Activated T-cell treated with anti-CD3 and anti-CD28 coated beads for 48 hours (primary cell): ENCODE measurements at regions not wholly inside any gene's neighbourhood (a gene's known extent, or its start where the extent isn't known, plus 50 kb on each side); places are given as distances from the start of the nearest gene placed in this dataset.
"Not testable (repeated sequence)": the region's sequence is repeated elsewhere in the genome, so short reads cannot be mapped to it uniquely, and the experiment has no call there.

Experiments
- DNase-seq: peaks from one replicate; pipeline ENCODE4 v3.0.0-alpha.2; 2020; ENCODE audit warnings: low read depth

- DNase-seq: no peak
Measured at GRCh38 chr6:101113468-101114260, 232.5 kb upstream of the ASCC3 start.

GRCh38 chr6:101114703-101115102, 233.6 kb upstream of the ASCC3 start:
- no peak for DNase-seq

DNA sequence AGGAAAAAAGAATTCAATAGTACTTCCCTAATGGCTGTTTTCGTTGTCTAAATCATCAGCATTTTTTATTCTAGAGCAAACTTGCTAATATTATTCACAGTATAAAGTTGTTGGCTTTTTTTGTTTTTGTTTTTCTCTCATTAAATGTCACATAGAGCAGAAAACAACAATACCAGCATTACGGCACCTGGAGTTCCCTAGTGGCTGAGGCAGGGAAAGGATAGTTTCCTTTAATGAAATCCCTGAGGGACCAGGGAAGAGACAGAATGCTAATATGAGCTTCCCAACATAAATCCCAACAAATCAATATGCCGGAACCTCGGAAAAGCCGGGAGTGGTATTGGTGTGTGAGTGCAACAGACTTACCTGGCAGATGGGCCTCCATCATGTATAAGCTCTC, 235.2 kb upstream of the ASCC3 start:
- no peak for DNase-seq

GRCh38 chr6:101117393-101118135, 236.4 kb upstream of the ASCC3 start:
- DNase-seq: no peak

DNA sequence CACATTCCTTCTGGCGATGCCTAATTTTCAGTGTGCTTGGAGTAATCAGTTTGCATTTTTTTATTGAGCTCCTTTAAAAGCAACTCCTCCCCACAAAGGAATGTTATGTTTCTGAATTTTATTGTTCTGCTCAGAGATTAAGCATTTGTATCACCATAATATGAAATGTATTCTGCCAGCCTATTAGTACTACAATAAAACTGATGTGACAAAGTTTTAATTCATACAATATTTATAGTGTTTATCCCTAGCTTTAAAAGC, 236.9 kb upstream of the ASCC3 start:
- no peak for DNase-seq

- no peak for DNase-seq
Measured at GRCh38 chr6:101120747-101121146, 239.6 kb upstream of the ASCC3 start.

DNA sequence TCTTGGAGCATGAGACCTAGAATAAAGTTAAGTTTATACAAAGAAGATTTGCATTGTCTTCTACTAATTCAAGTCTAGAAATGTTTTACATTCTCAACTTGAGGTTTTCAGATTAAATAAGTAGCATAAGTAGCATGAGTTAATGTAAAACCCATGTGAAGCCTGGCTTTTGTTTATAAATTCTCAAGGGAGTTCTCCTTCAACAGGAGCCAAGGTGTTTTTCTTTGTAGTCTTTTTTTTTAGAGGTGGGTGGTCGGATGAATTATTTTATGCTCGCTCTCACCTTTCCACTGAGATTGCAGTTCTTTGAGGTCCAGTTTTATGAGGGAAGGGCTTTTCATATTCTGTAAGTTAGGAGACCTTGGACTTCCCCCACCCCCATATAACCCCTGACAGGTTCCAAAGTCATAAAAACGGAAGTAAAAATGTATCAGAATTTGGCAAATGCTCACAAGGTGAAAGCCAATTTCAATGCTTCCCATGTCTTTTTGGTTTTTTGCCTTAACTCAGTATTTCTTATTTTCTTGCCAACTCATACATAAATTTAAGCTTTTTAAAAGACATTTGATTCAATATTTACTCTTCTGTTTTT, 244.3 kb upstream of the ASCC3 start:
- no peak for DNase-seq

- no peak for DNase-seq
Measured at GRCh38 chr6:101126501-101126900, 245.4 kb upstream of the ASCC3 start.

DNA sequence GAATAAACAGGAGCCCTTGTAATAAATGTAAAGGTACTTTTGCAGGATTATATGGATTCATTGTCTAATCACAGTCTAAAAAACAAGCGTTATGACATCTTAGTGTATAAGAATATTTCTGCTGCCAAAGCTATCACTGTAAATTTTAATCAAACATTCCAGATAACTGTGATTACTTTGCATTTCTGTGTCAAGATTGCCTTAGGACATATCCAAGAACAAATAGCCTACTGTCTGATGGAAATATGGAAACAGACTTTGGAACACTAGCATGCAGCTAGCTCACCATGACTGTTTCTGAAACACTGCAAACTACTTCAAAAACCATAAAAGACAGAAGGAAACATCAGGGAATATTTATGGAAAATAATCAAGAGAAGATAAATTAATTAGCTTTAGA, 248.7 kb upstream of the ASCC3 start:
- DNase-seq: no peak

GRCh38 chr6:101146389-101146788, 247.1 kb upstream of the GRIK2 start:
- no peak for DNase-seq

GRCh38 chr6:101150226-101150625, 243.3 kb upstream of the GRIK2 start:
- no peak for DNase-seq

DNA sequence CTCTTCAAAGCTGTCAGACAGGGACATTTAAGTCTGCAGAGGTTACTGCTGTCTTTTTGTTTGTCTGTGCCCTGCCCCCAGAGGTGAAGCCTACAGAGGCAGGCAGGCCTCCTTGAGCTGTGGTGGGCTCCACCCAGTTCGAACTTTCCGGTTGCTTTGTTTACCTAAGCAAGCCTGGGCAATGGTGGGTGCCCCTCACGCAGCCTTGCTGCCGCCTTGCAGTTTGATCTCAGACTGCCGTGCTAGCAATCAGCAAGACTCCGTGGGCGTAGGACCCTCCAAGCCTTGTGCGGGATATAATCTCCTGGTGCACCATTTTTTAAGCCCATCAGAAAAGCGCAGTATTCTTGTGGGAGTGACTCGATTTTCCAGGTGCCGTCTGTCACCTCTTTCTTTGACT, 235.9 kb upstream of the GRIK2 start:
- not testable (repeated sequence) for DNase-seq

GRCh38 chr6:101163611-101164010, 229.9 kb upstream of the GRIK2 start:
- no peak for DNase-seq

DNA sequence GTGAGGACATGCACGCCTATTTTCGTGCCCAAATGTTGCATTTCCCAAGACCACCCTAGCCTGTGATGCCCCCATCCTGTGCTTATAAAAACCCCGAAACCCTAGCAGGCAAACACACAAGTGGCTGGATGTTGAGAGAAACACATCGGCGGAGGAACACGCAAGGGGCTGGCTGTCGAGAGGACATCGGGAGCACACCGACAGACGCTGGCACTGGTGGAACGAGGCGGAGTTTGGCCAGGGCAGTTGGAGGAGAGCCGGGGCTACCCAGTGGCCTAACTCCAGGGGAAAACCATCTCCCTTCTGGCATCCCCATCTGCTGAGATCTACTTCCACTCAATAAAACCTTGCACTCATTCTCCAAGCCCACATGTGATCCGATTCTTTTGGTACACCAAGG, 225.9 kb upstream of the GRIK2 start:
- no peak for DNase-seq

- DNase-seq: not testable (repeated sequence)
Measured at GRCh38 chr6:101171049-101171448, 222.5 kb upstream of the GRIK2 start.

- no peak for DNase-seq
Measured at GRCh38 chr6:101178748-101179147, 214.8 kb upstream of the GRIK2 start.

DNA sequence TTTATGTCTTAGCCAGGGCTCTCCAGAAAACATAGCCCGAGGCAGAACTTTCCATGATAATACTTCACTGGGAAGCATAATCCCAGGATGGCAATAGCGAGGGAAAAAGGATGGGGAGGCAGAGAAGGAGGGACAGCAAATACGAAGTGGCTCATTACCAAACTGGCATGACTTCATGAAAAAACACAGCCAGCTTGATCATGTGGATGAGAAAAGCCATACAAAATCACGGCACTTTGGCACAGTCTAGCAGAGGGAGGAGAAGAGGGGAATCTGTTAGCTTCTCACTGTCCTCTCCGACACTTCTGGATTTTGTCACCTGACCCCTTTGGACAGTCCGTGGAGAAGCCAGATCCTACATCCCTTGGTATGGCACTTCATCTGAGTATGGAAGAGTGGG, 212.5 kb upstream of the GRIK2 start:
- DNase-seq: no peak

DNA sequence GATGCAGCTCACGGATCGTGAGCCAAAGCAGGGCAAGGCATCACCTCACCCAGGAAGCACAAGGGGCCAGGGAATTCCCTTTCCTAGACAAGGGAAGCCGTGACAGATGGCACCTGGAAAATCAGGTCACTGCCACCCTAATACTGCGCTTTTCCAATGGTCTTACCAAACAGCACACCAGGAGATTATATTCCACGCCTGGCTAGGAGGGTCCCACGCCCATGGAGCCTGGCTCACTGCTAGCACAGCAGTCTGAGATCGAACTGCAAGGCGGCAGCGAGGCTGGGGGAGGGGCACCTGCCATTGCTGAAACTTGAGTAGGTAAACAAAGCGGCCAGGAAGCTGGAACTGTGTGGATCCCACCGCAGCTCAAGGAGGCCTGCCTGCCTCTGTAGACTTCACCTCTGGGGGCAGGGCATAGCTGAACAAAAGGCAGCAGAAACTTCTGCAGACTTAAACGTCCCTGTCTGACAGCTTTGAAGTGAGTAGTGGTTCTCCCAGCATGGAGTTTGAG, 205.2 kb upstream of the GRIK2 start:
- not testable (repeated sequence) for DNase-seq

DNA sequence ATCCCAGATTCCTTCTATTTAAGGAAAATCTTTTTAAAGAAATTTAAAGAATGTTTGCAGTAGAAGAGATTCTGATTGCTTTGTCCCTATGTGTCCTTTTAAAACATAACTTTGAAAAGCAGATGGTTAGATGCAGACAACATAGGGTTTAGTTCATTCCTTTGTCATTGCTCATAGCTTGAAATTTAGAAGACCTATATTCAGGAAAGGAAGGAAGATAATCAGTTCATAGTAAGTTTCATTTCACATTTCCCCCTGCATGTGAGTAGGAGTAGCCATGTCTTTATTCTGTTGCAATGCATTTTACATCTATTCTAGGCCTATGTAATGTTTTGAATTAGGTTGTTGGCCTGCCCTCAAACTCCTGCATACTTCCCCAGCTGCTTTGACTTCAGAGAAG, 197.9 kb upstream of the GRIK2 start:
- no peak for DNase-seq

- DNase-seq: no peak
Measured at GRCh38 chr6:101199441-101199840, 194.1 kb upstream of the GRIK2 start.

DNA sequence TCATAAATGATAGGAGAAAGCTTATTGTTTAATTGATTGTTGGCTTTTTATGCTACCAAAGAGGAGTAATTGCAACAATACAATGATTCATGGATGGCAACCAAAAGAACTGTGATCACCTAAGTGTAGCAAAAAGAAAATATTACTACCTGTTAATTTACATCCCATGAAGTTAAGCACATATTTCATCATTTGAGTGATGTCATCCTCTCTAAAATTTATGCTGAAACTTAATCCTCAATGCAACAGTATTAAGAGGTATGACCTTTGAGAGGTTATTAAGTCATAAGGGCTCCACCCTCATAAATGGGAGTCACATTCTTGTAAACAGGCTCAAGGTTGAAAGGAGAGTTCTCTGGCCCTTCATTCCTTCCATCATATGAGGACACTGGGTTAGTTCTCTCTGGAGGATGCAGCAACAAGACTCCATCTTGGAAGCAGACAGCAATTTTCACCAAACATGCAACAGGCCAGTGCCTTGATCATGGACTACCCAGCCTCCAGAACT, 190.6 kb upstream of the GRIK2 start:
- DNase-seq: no peak

- no peak for DNase-seq
Measured at GRCh38 chr6:101203664-101204063, 189.8 kb upstream of the GRIK2 start.

DNA sequence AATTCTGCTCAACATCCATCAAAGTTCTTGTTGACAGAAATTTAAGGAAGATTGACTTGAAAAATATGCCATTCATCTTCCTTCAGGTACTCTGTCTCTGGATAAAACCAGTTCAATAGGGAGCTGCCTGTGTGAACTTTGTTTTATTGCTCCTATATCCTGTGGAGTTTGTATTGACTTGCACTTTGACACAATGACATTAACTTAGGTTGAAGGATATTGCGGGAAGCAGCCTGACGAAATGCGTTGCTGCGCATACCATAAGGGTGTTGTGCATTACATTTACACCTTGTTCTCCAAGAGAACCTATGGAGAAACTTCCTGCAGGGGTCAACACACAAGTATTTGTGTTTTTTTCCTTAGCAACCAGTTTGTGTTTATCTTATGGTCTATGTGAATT, 185.4 kb upstream of the GRIK2 start:
- DNase-seq: no peak
